Smooth muscle cell (in vitro differentiated cells): ENCODE measurements at regions not wholly inside any gene's neighbourhood (a gene's known extent, or its start where the extent isn't known, plus 50 kb on each side); places are given as distances from the start of the nearest gene placed in this dataset.
"Not testable (repeated sequence)": the region's sequence is repeated elsewhere in the genome, so short reads cannot be mapped to it uniquely, and the experiment has no call there.

Source experiments
- DNase-seq: peaks from one replicate; lab custom pipeline; 2025; ENCODE audit not compliant: unreplicated experiment; lab: John Stamatoyannopoulos, UW
- H2AFZ ChIP-seq: fragments of 200-600 bp; sonication (generic); 2 replicates; pipeline ENCODE4 v1.6.0; 2016; ENCODE audit warnings: antibody characterized with exemption, low read depth, mild to moderate bottlenecking
- H3F3A ChIP-seq: fragments of 200-600 bp; sonication (generic); 2 replicates; pipeline ENCODE4 v1.6.0; 2017; ENCODE audit warnings: antibody characterized with exemption, low read depth
- H3K27ac ChIP-seq: fragments of 200-600 bp; sonication (generic); 2 replicates; pipeline ENCODE4 v1.5.1; 2016; ENCODE audit warnings: low read depth, mild to moderate bottlenecking
- H3K27me3 ChIP-seq: fragments of 200-600 bp; sonication (generic); 2 replicates; pipeline ENCODE4 v1.6.1; 2016; ENCODE audit warnings: low read depth, mild to moderate bottlenecking
- H3K36me3 ChIP-seq: fragments of 200-600 bp; sonication (generic); 2 replicates; pipeline ENCODE4 v1.5.1; 2016; ENCODE audit warnings: low read depth
- H3K4me1 ChIP-seq: fragments of 200-600 bp; sonication (generic); 2 replicates; pipeline ENCODE4 v1.5.1; 2016; ENCODE audit warnings: low read depth
- H3K4me2 ChIP-seq: fragments of 200-600 bp; sonication (generic); 2 replicates; pipeline ENCODE4 v1.6.0; 2016; ENCODE audit warnings: mild to moderate bottlenecking
- H3K4me3 ChIP-seq: fragments of 200-600 bp; sonication (generic); 2 replicates; pipeline ENCODE4 v1.5.1; 2016; ENCODE audit warnings: mild to moderate bottlenecking
- H3K79me2 ChIP-seq: fragments of 200-600 bp; sonication (generic); 2 replicates; pipeline ENCODE4 v1.6.0; 2016; ENCODE audit warnings: low read depth, mild to moderate bottlenecking
- H3K9ac ChIP-seq: fragments of 200-600 bp; sonication (generic); 2 replicates; pipeline ENCODE4 v1.6.0; 2016; ENCODE audit warnings: low read depth
- H3K9me3 ChIP-seq: fragments of 200-600 bp; sonication (generic); replicated peaks from 2 replicates; pipeline ENCODE4 v1.5.1; 2016; ENCODE audit warnings: low read depth
- H4K20me1 ChIP-seq: fragments of 200-600 bp; sonication (generic); 2 replicates; pipeline ENCODE4 v1.6.0; 2016; ENCODE audit warnings: low read depth
- WGBS: methylation state at CpG from one replicate; pipeline ENCODE4 v1.1.7; 2016; ENCODE audit warnings: low lambda C conversion rate; 5-methylcytosine and 5-hydroxymethylcytosine counted together
- TF ChIP-seq, protein P1 (sequence below): fragments of 200-600 bp; sonication (generic); IDR thresholded peaks from 2 replicates; pipeline ENCODE4 v1.5.1; 2017; ENCODE audit warnings: borderline replicate concordance, mild to moderate bottlenecking, antibody characterized with exemption; ENCODE audit not compliant: insufficient read depth, poor library complexity, severe bottlenecking

DNA sequence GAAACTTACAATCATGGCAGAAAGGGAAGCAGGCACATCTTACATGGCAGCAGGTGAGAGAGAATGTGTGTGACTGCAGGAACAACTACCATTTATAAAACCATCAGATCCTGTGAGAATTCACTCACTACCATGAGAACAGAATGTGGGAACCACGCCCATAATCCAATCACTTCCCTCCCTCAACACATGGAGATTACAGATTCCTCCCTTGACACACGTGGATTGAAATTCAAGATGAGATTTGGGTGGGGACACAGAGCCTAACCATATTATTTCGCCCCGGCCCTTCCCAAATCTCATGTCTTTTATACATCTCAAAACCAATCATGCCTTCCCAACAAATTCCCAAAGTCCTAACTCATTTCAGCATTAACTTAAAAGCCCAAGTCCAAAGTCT lies 203.6 kb downstream of the C12orf75 start:
- 64% methylated on average over 4 of the region's 4 CpGs for WGBS
- no peak overlapping the region for H3K4me3 ChIP-seq

DNA sequence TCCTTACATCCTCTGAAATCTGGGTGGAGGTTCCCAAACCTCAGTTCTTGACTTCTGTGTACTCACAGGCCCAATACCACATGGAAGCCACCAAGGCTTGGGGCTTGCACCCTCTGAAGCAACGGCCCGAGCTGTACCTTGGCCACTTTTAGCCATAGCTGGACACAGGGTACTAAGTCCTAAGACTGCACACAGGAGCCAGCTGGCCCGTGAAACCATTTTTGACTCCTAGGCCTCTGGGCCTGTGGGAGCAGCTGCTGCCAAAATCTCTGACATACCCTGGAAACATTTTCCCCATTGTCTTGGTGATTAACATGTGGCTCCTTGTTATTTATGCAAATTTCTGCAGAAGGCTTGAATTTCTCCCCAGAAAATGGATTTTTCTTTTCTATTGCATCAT lies 204.5 kb downstream of the C12orf75 start:
- 90% methylated on average over 3 of the region's 3 CpGs for WGBS
- H3K9ac ChIP-seq, H3K79me2 ChIP-seq, H3K4me3 ChIP-seq, H3K9me3 ChIP-seq, H3F3A ChIP-seq, H3K27ac ChIP-seq, DNase-seq, H4K20me1 ChIP-seq, H3K4me1 ChIP-seq, H3K27me3 ChIP-seq, H3K36me3 ChIP-seq, H3K4me2 ChIP-seq, H2AFZ ChIP-seq: not testable (repeated sequence)

More for the DNA sequence above, 203.6 kb downstream of the C12orf75 start:
- TF ChIP-seq, protein P1, sequence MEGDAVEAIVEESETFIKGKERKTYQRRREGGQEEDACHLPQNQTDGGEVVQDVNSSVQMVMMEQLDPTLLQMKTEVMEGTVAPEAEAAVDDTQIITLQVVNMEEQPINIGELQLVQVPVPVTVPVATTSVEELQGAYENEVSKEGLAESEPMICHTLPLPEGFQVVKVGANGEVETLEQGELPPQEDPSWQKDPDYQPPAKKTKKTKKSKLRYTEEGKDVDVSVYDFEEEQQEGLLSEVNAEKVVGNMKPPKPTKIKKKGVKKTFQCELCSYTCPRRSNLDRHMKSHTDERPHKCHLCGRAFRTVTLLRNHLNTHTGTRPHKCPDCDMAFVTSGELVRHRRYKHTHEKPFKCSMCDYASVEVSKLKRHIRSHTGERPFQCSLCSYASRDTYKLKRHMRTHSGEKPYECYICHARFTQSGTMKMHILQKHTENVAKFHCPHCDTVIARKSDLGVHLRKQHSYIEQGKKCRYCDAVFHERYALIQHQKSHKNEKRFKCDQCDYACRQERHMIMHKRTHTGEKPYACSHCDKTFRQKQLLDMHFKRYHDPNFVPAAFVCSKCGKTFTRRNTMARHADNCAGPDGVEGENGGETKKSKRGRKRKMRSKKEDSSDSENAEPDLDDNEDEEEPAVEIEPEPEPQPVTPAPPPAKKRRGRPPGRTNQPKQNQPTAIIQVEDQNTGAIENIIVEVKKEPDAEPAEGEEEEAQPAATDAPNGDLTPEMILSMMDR, result no peak
- no peak for DNase-seq
- Histone ChIP-seq H3K4me1 (no peaks in the 10 kb centered on the region), H3K27me3 (no peaks in the 10 kb centered on the region), H3K36me3 (no peaks in the 10 kb centered on the region), H3K79me2 (no peaks in the 10 kb centered on the region), H3K9me3 (no peaks in the 10 kb centered on the region), H3K9ac (no peak overlapping the region), H4K20me1 (no peaks in the 10 kb centered on the region), H3K4me2 (no peak overlapping the region), H2AFZ (no peak overlapping the region), H3F3A (no peaks in the 10 kb centered on the region), H3K27ac (no peak overlapping the region)

DNA sequence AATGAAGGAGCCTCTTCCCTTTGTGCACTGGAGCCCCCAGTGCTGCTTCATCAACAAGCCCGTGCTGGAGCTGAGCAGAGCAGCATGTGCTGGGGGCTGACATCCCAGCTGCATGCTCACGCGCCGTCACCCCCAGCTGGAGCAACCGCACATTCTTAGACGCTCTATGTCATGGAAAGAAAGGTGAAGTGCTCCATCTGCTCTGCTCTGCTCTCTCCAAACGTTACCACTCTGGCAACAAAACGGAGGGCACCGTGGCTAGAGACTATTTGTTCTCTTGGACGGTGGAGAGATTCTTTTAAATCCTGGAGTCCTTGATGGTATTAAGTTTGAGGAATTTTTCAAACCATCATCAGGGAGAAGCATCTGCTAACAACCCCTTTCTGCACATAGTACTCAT lies 208.4 kb downstream of the C12orf75 start:
- no peaks in the 10 kb centered on the region for H3K4me1 ChIP-seq
- TF ChIP-seq, protein P1, result no peak
- 74% methylated on average over 10 of the region's 10 CpGs for WGBS
- no peaks in the 10 kb centered on the region for H3K9me3 ChIP-seq
- no peaks in the 10 kb centered on the region for H3K36me3 ChIP-seq
- no peaks in the 10 kb centered on the region for H4K20me1 ChIP-seq
- no peak overlapping the region for H2AFZ ChIP-seq
- H3K4me3 ChIP-seq, result no peak overlapping the region
- H3K9ac ChIP-seq, result no peak overlapping the region
- DNase-seq, result no peak
- no peaks in the 10 kb centered on the region for H3K27me3 ChIP-seq
- H3K27ac ChIP-seq, result no peak overlapping the region
- H3K4me2 ChIP-seq, result no peak overlapping the region
- no peaks in the 10 kb centered on the region for H3K79me2 ChIP-seq
- no peaks in the 10 kb centered on the region for H3F3A ChIP-seq

DNA sequence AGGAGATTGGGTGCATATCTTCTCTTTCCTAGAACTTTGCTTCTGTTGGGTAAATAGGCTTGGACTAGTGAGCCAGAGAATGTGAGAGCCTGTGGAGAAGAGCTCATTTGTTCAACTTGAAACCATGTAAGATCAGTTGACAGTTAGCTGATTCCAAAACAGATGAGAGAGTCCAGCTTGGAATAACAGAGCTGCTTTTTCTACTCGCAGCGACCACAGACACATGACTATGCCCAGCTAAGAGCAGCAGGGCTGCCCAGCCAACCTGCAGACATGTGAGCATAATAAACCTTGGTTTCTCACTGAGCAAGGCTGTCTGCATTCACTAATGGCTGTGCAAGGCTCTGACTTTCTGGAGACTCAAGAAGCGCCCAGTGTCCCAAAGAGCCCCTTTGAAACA lies 209.2 kb downstream of the C12orf75 start:
- Histone ChIP-seq H3K27me3 (no peaks in the 10 kb centered on the region), H3K4me2 (no peak overlapping the region), H2AFZ (no peak overlapping the region), H3K9ac (no peak overlapping the region), H3K9me3 (no peaks in the 10 kb centered on the region), H3K27ac (no peak overlapping the region), H3F3A (no peaks in the 10 kb centered on the region), H4K20me1 (no peaks in the 10 kb centered on the region), H3K36me3 (no peaks in the 10 kb centered on the region), H3K79me2 (no peaks in the 10 kb centered on the region), H3K4me1 (no peaks in the 10 kb centered on the region), H3K4me3 (no peak overlapping the region)
- WGBS, result 63% methylated on average over 3 of the region's 3 CpGs
- TF ChIP-seq, protein P1, result no peak
- DNase-seq, result no peak
